ENCODE measurements at regions not wholly inside any gene's neighbourhood (a gene's known extent, or its start where the extent isn't known, plus 50 kb on each side); places are given as distances from the start of the nearest gene placed in this dataset.

DNA sequence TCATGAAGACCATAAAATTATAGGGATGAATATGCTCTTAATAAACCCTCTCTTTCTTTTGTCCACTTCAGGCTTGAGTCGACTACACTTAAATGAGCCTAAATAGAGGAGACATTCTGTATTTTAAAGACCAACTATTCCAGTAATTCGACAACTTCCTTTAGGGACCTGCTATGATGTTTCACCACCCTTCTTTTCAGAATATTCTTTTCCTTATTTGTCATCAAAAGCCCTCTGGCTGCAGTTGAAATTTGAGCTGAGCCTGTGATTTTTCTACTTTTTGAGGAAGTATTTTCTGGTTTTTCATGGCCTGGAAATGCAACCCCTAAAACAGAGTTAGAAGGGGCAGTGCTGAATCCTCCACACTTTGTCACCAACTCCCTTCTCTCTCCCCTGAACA is 287.0 kb downstream of the EPHA4 start:
- Mint-ChIP-seq H3K27ac (no peak overlapping the region), H3K9me3 (no peaks in the 10 kb centered on the region)

DNA sequence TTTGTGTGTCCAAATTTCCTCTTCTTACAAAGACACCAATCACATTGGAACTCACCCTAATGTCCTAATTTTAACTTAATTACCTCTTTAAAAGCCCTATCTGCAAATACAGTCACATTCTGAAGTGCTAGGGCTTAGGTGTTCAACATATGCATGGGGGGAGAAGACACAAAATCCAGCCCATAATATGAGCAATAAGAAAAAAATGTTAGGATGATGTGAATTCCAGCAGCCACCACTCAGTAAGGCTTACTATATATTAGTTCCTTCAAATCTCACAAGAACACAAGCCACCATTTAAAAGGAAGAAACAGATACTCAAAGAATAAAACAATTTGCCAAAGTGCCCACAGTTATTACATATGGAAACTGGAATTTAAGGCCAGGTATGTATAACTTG is 285.7 kb downstream of the EPHA4 start:
- no peak for ATAC-seq
- no peak for DNase-seq (ENCODE audit: low spot score in 2 of 2)
- Mint-ChIP-seq H3K27ac (no peak overlapping the region), H3K9me3 (no peaks in the 10 kb centered on the region), H3K36me3 (no peaks in the 10 kb centered on the region)

More for the DNA sequence above, 287.0 kb downstream of the EPHA4 start:
- DNase-seq (ENCODE audit: low spot score in 2 of 2) (no peak), ATAC-seq (no peak)
- no peaks in the 10 kb centered on the region for H3K36me3 Mint-ChIP-seq

DNA sequence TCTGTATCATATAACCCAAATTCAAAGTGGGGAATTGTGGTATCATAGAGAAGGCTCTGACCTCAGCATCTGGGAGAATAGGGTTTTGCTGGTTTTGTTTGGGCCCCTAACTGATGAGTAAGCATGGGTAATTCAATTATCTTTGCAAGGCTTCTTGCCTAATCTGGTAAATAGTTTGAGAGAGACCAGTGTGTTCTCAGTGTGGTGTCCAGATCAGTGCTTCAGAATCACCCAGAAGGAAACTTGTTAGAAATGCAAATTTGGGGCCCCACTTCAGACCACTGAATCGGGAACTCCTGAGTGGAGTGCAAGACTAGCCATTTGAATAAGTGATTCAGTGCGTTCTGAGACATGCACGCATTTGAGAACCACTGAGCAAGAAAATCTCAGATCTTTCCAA is 282.7 kb downstream of the EPHA4 start:
- DNase-seq (ENCODE audit: low spot score in 2 of 2) (no peak), ATAC-seq (no peak)
- Mint-ChIP-seq H3K9me3 (no peaks in the 10 kb centered on the region), H3K36me3 (no peaks in the 10 kb centered on the region), H3K27ac (no peak overlapping the region)

DNA sequence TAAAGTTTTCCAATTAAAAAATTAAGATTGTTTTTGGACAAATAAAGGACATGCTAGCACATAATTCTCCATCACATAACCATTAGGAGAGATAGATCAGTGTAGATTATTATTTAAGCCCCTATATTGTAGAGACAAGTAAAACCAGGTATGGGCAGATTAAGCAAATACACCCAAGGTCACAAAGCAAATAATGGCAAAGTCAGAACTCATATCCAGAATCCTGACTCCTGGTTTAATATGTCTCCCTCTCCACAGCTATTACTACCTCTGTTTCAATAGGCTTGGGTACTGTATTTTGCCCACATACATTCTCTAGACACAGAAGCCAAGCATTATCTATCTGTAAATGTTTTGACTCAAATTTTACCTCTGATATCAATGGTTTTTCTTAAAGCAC is 282.3 kb downstream of the EPHA4 start:
- no peaks in the 10 kb centered on the region for H3K9me3 Mint-ChIP-seq

DNA sequence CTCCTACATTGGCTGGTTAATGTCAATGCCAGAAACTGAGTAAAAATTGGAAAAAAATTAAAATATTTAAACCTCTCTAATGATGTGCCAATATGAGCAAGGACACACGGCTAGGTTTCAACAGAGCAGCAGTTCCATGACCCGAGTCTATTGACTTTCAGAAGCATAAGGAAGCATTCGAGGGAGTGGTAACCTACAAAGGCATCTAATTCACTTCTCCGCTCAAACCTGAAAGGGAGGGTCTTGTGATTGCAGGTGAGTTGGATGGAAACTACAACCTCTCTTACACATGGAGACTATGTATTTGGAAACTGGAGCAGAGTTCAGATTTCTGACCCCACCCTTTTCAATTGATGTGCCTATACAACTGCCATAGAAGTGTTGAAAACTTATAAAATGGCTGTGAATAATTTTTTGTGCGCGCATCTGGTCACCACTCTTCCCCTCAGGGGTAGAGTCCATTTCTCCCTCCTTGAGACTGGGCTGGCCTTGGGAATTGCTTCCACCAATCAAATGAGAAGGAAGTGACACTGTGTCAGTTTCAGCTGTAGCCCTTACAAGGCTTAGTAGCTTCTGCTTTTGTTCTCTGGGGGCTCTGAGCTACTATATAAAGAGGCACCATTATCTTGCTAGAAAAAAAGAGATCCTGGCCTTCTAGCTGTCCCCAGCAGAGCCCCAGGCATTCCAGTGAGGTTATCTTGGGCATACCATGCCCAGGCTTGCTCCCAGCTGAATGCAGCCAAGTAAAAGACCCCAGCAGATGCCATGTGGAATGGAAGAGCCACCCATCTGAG is 278.0 kb downstream of the EPHA4 start:
- H3K36me3 Mint-ChIP-seq: no peaks in the 10 kb centered on the region
- H3K27ac Mint-ChIP-seq: no peak overlapping the region
- H3K9me3 Mint-ChIP-seq: no peaks in the 10 kb centered on the region
- DNase-seq (ENCODE audit: low spot score in 2 of 2) (no peak), ATAC-seq (no peak)

More for the DNA sequence above, 282.3 kb downstream of the EPHA4 start:
- ATAC-seq (no peak), DNase-seq (ENCODE audit: low spot score in 2 of 2) (no peak)
- H3K27ac Mint-ChIP-seq: no peak overlapping the region
- no peaks in the 10 kb centered on the region for H3K36me3 Mint-ChIP-seq

DNA sequence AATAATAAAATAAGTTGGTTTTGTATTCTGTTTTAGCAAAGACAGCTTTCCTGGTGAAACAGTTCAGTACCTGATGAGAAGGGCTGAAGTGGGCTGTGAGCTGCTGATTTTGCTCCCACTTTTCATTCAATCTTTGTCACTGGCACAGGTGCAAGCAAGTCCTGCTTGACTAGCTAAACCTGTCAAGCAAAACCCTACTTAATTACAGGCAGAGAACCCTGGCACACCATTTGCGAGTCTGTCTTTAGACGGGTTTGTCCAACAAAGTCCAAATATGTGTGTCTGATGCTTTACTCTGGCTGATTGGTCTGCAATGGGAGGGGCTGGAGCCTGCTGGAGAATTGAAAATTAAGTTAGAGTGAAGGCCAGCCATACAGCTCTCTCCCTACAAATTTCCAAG is 267.2 kb downstream of the EPHA4 start:
- Mint-ChIP-seq H3K9me3 (no peaks in the 10 kb centered on the region), H3K36me3 (no peaks in the 10 kb centered on the region), H3K27ac (no peak overlapping the region)
- ATAC-seq (no peak), DNase-seq (ENCODE audit: low spot score in 2 of 2) (no peak)

DNA sequence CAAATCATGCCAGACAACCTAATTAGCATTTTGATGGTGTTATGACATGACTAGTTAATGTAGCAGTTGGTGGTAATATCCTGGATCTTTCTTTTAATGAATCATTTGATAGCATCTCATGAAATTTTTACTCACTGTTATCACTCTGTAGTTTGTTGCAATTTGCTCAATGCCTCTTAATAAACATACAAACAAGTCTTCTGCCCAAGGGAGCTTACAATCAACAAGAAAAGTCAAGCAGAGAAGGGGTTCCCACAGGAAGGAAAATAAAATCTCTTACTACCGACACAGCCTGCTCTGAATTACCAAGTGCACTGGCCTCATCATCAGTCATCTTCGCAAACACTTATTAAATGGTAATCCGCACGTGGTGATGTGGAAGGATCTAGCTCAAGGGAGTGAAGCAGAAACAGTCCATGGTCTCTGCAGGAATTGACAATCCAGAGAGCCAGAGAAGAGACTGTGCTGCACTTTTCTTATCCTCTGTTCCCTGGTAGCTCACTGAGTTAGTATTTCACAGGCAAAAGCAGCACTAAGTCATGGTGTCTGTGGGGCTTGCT is 263.5 kb downstream of the EPHA4 start:
- no peak for ATAC-seq
- Mint-ChIP-seq H3K9me3 (no peaks in the 10 kb centered on the region), H3K36me3 (no peaks in the 10 kb centered on the region), H3K27ac (no peak overlapping the region)
- DNase-seq (ENCODE audit: low spot score in 2 of 2): no peak

DNA sequence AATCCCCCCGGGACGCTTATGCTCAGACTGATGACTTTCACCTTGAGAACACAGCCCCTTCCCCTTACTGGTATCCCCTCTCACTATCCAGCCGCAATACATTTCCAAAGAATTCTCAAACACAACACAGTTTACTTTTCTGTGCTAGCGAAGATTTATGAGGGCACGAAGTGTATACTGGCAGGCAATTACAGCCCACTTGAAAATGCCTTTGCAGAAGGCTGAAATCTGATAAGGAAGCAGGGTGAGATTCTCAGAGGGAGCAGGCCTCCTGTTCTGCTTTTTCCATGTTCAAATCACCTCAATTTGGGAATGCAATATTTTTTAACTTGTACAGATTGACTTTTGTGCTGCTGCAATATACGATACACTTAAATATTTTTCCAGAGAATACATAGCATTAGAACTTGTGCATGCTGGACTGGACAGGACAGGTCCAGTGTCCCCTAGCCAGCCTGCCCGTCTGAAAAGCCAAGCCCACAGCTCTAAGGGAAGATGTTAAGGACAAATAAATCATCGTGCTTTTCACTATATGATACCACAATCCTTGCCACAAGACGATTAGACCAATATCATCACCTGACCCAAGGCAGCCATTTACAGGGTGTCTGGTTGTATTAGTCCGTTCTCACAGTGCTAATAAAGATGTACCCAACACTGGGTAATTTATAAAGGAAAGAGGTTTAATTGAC is 262.1 kb downstream of the EPHA4 start:
- no peak for ATAC-seq
- H3K36me3 Mint-ChIP-seq: no peaks in the 10 kb centered on the region
- no peak for DNase-seq (ENCODE audit: low spot score in 2 of 2)
- H3K27ac Mint-ChIP-seq: no peak overlapping the region
- no peaks in the 10 kb centered on the region for H3K9me3 Mint-ChIP-seq

DNA sequence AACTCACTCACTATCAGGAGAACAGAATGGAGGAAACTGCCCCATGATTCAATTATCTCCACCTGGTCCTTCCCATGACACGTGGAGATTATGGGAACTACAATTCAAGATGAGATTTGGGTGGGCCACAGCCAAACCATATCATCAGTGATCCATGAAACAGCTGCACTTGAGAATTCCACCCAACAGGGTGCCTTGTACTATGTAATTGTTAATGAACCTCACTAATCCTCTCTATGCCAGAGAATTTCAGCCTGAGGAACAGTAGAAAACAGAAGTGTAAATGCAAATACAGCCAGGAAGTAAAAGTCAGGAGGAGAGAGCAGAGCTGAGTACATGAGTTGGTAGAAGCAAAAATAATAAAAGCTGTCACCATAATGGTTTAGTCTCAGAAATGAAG is 261.4 kb downstream of the EPHA4 start:
- no peak overlapping the region for H3K27ac Mint-ChIP-seq
- ATAC-seq: no peak
- DNase-seq (ENCODE audit: low spot score in 2 of 2): no peak
- no peaks in the 10 kb centered on the region for H3K9me3 Mint-ChIP-seq
- H3K36me3 Mint-ChIP-seq: no peaks in the 10 kb centered on the region

DNA sequence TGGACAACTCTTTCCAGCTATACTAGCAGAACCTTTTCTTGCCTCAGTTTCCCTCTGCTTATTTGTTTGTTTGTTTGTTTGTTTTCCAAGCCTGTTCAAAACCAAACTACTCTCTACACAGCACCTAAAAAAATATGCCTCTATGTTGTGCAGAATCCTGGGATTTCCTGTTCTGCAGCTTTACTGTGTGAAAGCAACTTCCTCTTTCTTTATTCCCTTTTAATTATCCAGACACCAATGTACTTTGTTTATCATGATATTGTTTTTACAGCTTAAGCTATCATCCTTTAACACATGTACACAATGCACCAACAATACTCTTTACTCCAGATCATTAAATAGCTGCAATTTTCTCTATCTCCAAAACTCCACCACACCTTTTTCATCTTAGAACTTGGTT is 259.5 kb downstream of the EPHA4 start:
- ATAC-seq: no peak
- no peaks in the 10 kb centered on the region for H3K36me3 Mint-ChIP-seq
- DNase-seq (ENCODE audit: low spot score in 2 of 2): no peak

DNA sequence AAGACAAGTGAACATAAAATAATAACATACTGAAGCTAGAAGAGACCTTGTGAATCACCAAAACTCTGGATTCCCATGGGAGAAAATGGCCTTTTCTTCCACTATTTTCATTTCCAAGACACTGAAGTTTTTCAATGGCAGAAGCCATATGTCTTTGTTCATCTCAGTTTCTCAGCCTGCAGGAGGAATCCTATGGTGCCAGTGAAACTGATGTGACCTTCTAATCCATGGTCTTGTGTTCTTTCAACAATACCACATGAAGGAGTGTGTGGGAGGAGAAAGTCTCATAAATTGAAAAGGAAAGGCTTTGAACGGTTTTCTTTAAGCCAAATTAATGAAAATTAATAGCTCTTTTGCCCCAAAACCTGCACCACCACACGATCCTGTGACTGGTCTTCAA is 257.3 kb downstream of the EPHA4 start:
- no peaks in the 10 kb centered on the region for H3K36me3 Mint-ChIP-seq
- ATAC-seq: no peak
- DNase-seq (ENCODE audit: low spot score in 2 of 2): no peak
- no peak overlapping the region for H3K27ac Mint-ChIP-seq
- peaks cover 0 to 2% of the 10 kb centered on the region in 2 donors for H3K9me3 Mint-ChIP-seq

More for the DNA sequence above, 259.5 kb downstream of the EPHA4 start:
- Mint-ChIP-seq H3K9me3 (no peaks in the 10 kb centered on the region), H3K27ac (no peak overlapping the region)

DNA sequence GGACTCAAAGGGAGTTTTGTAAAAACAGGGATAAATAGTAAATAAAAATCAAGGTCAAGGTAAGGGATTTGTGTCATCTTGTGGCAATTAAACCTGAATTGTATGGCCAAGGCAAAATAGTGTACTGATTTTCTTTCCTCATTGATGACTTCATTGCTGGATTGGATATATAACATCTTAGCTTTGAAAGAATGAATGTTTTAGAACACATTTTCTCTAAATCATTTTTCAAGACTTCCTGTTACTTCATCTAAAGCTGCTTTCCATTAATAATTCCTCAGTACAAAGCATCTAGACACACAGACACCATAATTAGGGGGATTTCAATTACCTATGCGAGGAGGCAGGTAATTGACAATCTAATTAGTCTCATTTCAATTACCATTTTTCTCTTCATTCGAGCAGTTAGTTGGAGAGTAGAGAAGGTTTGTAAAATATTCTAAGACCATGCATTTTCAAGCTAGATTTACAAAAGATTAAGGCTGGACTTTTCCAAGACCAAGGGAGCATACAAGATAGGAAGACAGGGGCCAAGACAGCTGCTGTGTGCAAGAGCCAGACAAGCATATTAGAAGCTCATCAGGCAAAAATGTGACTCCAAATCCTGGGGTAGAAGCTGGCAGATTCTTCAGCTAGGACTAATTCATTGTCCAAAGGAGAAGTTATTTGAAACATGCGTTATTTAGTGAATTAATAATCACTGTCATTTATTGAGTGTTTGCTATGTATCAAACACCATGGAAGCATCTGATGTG is 253.6 kb downstream of the EPHA4 start:
- Mint-ChIP-seq H3K36me3 (no peaks in the 10 kb centered on the region), H3K27ac (no peak overlapping the region), H3K9me3 (peaks cover 0 to 2% of the 10 kb centered on the region in 2 donors)
- no peak for ATAC-seq
- no peak for DNase-seq (ENCODE audit: low spot score in 2 of 2)

DNA sequence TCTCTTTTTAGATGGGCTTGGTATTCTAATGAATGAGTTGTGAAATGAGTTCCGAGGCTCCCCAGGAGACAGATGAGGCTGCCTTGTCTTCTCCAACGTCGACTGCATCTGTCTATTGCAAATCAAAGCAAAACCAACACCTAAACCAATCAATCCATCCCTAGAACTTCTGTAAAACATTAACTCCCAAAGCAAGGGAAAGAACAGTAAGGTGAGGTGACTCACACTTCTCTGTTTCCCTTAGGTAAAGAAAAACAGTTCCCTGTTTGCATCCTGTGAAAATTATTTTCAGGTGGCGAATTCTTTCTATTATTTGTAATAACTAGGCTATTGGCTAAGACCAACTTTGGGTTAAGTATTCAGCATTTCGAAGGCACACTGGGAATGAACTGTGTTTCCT is 249.4 kb downstream of the EPHA4 start:
- Mint-ChIP-seq H3K36me3 (no peaks in the 10 kb centered on the region), H3K27ac (no peak overlapping the region), H3K9me3 (peaks cover 2 to 4% of the 10 kb centered on the region in 2 donors)
- ATAC-seq (no peak), DNase-seq (ENCODE audit: low spot score in 2 of 2) (no peak)

DNA sequence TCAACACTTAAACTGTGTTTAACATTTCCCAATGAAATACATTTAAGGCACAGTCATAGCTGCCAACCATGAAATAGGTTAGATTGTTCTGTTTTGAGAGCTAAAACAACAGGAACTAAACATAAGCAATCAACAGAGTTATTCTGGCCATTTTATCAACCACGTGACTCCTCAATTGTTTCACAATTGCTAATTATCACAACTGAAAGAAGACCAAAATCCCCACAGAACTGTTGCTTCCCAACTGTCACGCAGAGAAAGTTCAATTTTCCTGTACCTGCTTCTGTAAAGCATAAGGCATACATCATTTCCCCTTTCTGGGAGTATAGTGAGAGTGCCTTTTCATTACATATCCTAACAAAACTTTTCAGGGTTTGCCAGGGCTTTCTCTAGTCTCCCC is 248.6 kb downstream of the EPHA4 start:
- DNase-seq (ENCODE audit: low spot score in 2 of 2) (no peak), ATAC-seq (no peak)
- Mint-ChIP-seq H3K27ac (no peak overlapping the region), H3K9me3 (peaks cover 2 to 4% of the 10 kb centered on the region in 2 donors), H3K36me3 (no peaks in the 10 kb centered on the region)

DNA sequence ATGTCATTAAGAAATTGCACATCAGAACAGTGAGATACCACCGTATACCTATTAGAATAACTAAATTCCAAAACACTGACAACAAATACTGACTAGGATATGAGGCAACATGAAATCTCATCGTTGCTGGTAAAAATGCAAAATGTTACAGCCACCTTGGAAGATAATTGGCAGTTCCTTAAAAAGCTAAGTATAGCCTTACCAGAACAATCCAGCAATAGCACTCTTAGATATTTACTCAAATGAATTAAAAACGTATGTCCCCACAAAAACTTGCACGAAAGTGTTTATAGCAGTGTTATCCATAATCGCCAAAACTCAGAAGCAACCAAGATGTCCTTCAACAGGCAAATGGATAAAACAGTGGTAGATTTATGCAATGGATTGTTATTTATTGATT is 241.7 kb downstream of the EPHA4 start:
- H3K27ac Mint-ChIP-seq: no peak overlapping the region
- H3K36me3 Mint-ChIP-seq: peaks cover 0 to 4% of the 10 kb centered on the region in 2 donors
- no peak for DNase-seq (ENCODE audit: low spot score in 2 of 2)
- peaks cover 3 to 12% of the 10 kb centered on the region in 2 donors for H3K9me3 Mint-ChIP-seq
- no peak for ATAC-seq

DNA sequence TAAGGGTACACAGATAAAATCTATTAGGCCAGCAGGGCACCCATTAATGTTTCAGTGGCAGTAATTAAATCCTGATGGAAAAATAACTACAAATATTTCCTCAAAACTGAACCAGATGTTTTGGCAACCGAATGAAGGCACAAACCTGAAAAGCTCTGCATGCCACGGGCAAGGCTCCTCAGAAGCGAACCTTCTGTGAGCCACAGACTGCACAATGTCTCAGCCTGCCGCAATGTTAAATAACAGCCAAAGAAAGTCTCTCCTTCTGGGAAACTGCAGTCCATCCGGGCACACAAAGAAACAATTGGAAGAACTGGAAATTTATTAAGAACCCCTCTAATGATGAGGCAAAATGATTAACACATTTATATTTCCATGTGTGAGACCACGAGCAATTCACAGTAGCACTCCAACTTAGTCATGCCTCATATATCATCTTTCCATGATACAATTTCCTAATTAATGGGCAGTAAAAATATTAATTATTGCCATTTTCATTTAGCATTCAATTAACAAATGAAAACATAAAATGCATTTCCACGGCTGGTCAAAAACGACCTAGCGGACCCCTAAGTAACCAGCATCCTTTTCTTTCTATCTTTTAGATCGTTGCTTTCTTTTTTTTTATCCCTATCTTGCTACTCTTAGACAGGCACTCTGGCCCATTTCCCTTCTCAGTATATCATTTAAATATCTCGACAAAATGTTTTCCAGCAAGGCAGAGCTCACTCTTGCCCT is 237.5 kb downstream of the EPHA4 start:
- H3K36me3 Mint-ChIP-seq: no peaks in the 10 kb centered on the region
- peaks cover 3 to 8% of the 10 kb centered on the region in 2 donors for H3K9me3 Mint-ChIP-seq
- H3K27ac Mint-ChIP-seq: no peak overlapping the region
- DNase-seq (ENCODE audit: low spot score in 2 of 2) (no peak), ATAC-seq (no peak)

Measured in activated naive CD4-positive, alpha-beta T cell treated with anti-CD3 and anti-CD28 coated beads, Interleukin-2, amount 50 U/mL, for 72 hours (primary cell).